Mesothelial cell of epicardium (in vitro differentiated cells): ENCODE measurements at regions not wholly inside any gene's neighbourhood (a gene's known extent, or its start where the extent isn't known, plus 50 kb on each side); places are given as distances from the start of the nearest gene placed in this dataset.

Source experiments
- DNase-seq, 2 experiments: peaks; one replicate each; pipeline ENCODE4 v3.0.0; 2021; ENCODE audit warnings: low spot score in 2 of 2; ENCODE audit not compliant: unreplicated experiment in 2 of 2
- H3K27ac Mint-ChIP-seq: 2 replicates; pipeline ENCODE4 v1.8.0; 2021; ENCODE audit warnings: mixed read lengths
- H3K27me3 Mint-ChIP-seq: 2 replicates; pipeline ENCODE4 v1.8.0; 2021; ENCODE audit warnings: low read depth, mixed read lengths
- H3K36me3 Mint-ChIP-seq: 2 replicates; pipeline ENCODE4 v1.8.0; 2021; ENCODE audit warnings: mixed read lengths
- H3K4me1 Mint-ChIP-seq: 2 replicates; pipeline ENCODE4 v1.8.0; 2021; ENCODE audit warnings: mixed read lengths
- H3K4me3 Mint-ChIP-seq: 2 replicates; pipeline ENCODE4 v1.8.0; 2021; ENCODE audit warnings: mild to moderate bottlenecking, moderate library complexity, mixed read lengths
- H3K9me3 Mint-ChIP-seq: 2 replicates; pipeline ENCODE4 v1.8.0; 2021; ENCODE audit warnings: mixed read lengths
- TF ChIP-seq, protein P1 (sequence below): fragments of 200-600 bp; sonication (generic); IDR thresholded peaks from one replicate; pipeline ENCODE4 v1.5.0; 2021; ENCODE audit warnings: antibody characterized with exemption; ENCODE audit not compliant: unreplicated experiment

DNA sequence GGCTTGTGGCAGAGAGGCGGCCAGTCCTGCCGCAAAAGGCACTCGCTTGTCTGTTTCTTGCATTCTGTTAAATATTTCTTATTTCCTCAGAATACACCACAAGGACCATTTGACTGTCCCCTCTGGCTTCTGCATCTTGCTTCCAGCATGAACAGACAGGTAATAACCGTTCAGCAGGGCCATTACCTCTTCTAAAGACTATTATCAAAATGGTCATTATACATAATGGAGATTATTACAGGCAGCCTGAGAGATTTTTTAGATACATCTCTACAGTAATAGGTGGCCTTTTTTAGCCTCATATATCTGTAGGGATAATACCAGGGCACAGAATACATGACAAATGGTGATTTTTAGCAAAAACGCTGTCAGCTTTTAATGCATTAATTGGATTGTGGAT lies 382.0 kb downstream of the PSAT1 start:
- Mint-ChIP-seq H3K36me3 (no peaks in the 10 kb centered on the region), H3K27me3 (peaks cover 23% of the 10 kb centered on the region), H3K27ac (no peak overlapping the region), H3K9me3 (no peaks in the 10 kb centered on the region), H3K4me1 (no peaks in the 10 kb centered on the region), H3K4me3 (no peak overlapping the region)
- no peak for DNase-seq
- TF ChIP-seq, protein P1, sequence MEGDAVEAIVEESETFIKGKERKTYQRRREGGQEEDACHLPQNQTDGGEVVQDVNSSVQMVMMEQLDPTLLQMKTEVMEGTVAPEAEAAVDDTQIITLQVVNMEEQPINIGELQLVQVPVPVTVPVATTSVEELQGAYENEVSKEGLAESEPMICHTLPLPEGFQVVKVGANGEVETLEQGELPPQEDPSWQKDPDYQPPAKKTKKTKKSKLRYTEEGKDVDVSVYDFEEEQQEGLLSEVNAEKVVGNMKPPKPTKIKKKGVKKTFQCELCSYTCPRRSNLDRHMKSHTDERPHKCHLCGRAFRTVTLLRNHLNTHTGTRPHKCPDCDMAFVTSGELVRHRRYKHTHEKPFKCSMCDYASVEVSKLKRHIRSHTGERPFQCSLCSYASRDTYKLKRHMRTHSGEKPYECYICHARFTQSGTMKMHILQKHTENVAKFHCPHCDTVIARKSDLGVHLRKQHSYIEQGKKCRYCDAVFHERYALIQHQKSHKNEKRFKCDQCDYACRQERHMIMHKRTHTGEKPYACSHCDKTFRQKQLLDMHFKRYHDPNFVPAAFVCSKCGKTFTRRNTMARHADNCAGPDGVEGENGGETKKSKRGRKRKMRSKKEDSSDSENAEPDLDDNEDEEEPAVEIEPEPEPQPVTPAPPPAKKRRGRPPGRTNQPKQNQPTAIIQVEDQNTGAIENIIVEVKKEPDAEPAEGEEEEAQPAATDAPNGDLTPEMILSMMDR = no peak

DNA sequence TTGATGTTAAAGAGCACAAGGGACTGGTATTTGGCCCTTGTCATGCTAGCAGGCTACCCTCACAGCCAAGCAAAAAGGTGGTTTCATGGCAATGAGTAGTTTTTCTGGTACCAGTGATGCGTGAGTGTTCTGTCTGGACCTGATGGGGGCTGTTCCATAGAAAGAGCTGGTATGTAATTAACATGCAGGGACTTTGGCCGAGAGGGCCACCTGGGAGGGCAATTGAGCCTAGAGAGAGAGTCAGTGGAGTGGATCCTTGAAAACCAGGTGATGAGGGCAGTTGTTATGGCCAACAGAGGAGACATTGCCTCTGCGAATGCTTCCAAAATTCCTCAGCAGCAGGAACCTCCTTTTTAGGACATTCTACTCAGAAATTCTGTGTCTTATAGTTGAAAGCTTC lies 383.3 kb downstream of the PSAT1 start:
- Mint-ChIP-seq H3K4me1 (no peaks in the 10 kb centered on the region), H3K27ac (no peak overlapping the region), H3K36me3 (no peaks in the 10 kb centered on the region), H3K27me3 (peaks cover 26% of the 10 kb centered on the region), H3K9me3 (no peaks in the 10 kb centered on the region), H3K4me3 (no peak overlapping the region)
- no peak for DNase-seq
- TF ChIP-seq, protein P1 = no peak

GRCh38 chr9:78682216-78682615 lies 385.3 kb downstream of the PSAT1 start:
- Mint-ChIP-seq H3K9me3 (no peaks in the 10 kb centered on the region), H3K4me1 (no peaks in the 10 kb centered on the region), H3K27me3 (peaks cover 26% of the 10 kb centered on the region), H3K27ac (no peak overlapping the region), H3K4me3 (no peak overlapping the region), H3K36me3 (no peaks in the 10 kb centered on the region)
- TF ChIP-seq, protein P1 = no peak
- DNase-seq = no peak

GRCh38 chr9:78685471-78685870 lies 388.5 kb downstream of the PSAT1 start:
- Mint-ChIP-seq H3K27ac (no peak overlapping the region), H3K4me3 (no peak overlapping the region), H3K4me1 (no peaks in the 10 kb centered on the region), H3K36me3 (no peaks in the 10 kb centered on the region), H3K27me3 (peaks cover 27% of the 10 kb centered on the region), H3K9me3 (no peaks in the 10 kb centered on the region)
- TF ChIP-seq, protein P1 = no peak
- no peak for DNase-seq

GRCh38 chr9:78688796-78689195 lies 391.9 kb downstream of the PSAT1 start:
- Mint-ChIP-seq H3K4me1 (peaks cover 4% of the 10 kb centered on the region), H3K36me3 (no peaks in the 10 kb centered on the region), H3K4me3 (no peak overlapping the region), H3K27ac (no peak overlapping the region), H3K27me3 (peaks cover 41% of the 10 kb centered on the region), H3K9me3 (no peaks in the 10 kb centered on the region)
- TF ChIP-seq, protein P1 = no peak
- DNase-seq = no peak

- Mint-ChIP-seq H3K27ac (no peak overlapping the region), H3K4me1 (peaks cover 4% of the 10 kb centered on the region), H3K9me3 (no peaks in the 10 kb centered on the region), H3K4me3 (no peak overlapping the region), H3K36me3 (no peaks in the 10 kb centered on the region), H3K27me3 (peaks cover 57% of the 10 kb centered on the region)
- TF ChIP-seq, protein P1 = no peak
- DNase-seq = no peak
Observed at GRCh38 chr9:78691542-78691941, 394.6 kb downstream of the PSAT1 start.
